ENCODE measurements at regions not wholly inside any gene's neighbourhood (a gene's known extent, or its start where the extent isn't known, plus 50 kb on each side); places are given as distances from the start of the nearest gene placed in this dataset.
A peak's percentile ranks its signal among the peaks of the same experiment; 100 is the strongest.

- no peaks in the 10 kb centered on the region for H3K36me3 Mint-ChIP-seq
- peaks cover 20% of the 10 kb centered on the region for H3K4me1 Mint-ChIP-seq
- TF ChIP-seq, protein P1, sequence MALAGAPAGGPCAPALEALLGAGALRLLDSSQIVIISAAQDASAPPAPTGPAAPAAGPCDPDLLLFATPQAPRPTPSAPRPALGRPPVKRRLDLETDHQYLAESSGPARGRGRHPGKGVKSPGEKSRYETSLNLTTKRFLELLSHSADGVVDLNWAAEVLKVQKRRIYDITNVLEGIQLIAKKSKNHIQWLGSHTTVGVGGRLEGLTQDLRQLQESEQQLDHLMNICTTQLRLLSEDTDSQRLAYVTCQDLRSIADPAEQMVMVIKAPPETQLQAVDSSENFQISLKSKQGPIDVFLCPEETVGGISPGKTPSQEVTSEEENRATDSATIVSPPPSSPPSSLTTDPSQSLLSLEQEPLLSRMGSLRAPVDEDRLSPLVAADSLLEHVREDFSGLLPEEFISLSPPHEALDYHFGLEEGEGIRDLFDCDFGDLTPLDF (CRISPR knock-in tag; IDR thresholded peaks at IDR 0.05): no peak
- TF ChIP-seq ZNF317 (CRISPR knock-in tag; IDR thresholded peaks at IDR 0.05; ENCODE audit: borderline replicate concordance, low read depth): no peak
- no peak for TF ChIP-seq PRRX2 (CRISPR knock-in tag; IDR thresholded peaks at IDR 0.05)
- TF ChIP-seq TEAD4 (CRISPR knock-in tag; IDR thresholded peaks at IDR 0.05): no peak
- TF ChIP-seq OVOL2 (CRISPR knock-in tag; IDR thresholded peaks at IDR 0.05; ENCODE audit: borderline replicate concordance): no peak
- no peak for TF ChIP-seq JUN (CRISPR knock-in tag; IDR thresholded peaks at IDR 0.05)
- no peak for TF ChIP-seq NFATC4 (CRISPR knock-in tag; IDR thresholded peaks at IDR 0.05)
- TF ChIP-seq SP1 (CRISPR knock-in tag; conservative IDR thresholded peaks at IDR 0.05): no peak
- TF ChIP-seq NR2C2 (CRISPR knock-in tag; IDR thresholded peaks at IDR 0.05): no peak
- no peak for TF ChIP-seq NR1H2 (CRISPR knock-in tag; IDR thresholded peaks at IDR 0.05)
- TF ChIP-seq FOXP4 (CRISPR knock-in tag; IDR thresholded peaks at IDR 0.05): no peak
- no peak for TF ChIP-seq E2F5 (CRISPR knock-in tag; IDR thresholded peaks at IDR 0.05)
- TF ChIP-seq ATF3 (CRISPR knock-in tag; conservative IDR thresholded peaks at IDR 0.05): no peak
- TF ChIP-seq SOX15 (CRISPR knock-in tag; IDR thresholded peaks at IDR 0.05): no peak
- ChIA-PET POLR2A (no interaction called here), CTCF (interaction anchor here (0.9 to 4.4 kb wide), 6 partner anchors 18 to 221 kb away, joined by 3 to 30 read pairs (median 4); partner anchors contain the start of genes AOX1 and KCTD18)
- H3K27ac Mint-ChIP-seq: no peak overlapping the region
- ATAC-seq: peak; percentile 35
- no peaks in the 10 kb centered on the region for H3K9me3 Mint-ChIP-seq
- DNase-seq (ENCODE audit: low spot score): no peak
- H3K27me3 Mint-ChIP-seq (ENCODE audit: low read depth): peaks cover 2% of the 10 kb centered on the region; the same call in 1 of the 2 replicates
- H3K4me3 Mint-ChIP-seq: no peak overlapping the region
Observed at GRCh38 chr2:200730960-200731359, 80.8 kb upstream of the BZW1 start.

DNA sequence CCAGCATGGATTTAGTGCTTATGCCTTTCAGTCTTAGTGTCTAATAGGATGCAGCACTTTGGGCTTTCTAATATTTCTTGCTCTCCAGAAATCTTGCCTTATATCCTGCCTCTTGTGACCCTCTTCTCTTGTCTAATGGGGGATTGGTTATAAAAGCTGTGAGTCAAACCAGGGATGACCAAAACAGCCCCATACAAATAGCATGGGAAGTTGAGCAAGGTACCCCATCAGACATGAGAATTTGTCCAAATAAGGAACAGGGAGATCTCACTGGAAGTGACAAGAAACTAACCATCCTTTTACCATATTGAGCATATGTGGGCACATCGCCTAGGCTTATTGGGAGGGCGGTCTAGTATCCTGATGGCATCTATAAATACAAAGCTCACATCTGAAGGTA, 78.8 kb upstream of the BZW1 start:
- TF ChIP-seq ESRRA (CRISPR knock-in tag; IDR thresholded peaks at IDR 0.05; ENCODE audit: borderline replicate concordance) (no peak), GABPB1 (CRISPR knock-in tag; IDR thresholded peaks at IDR 0.05) (no peak)
- Mint-ChIP-seq H3K4me3 (no peak overlapping the region), H3K27me3 (ENCODE audit: low read depth) (no peaks in the 10 kb centered on the region), H3K27ac (no peak overlapping the region), H3K36me3 (no peaks in the 10 kb centered on the region), H3K9me3 (no peaks in the 10 kb centered on the region), H3K4me1 (peaks cover 39% of the 10 kb centered on the region)
- CTCF ChIA-PET: interaction anchor here (4.4 kb wide), 1 partner anchor 20 kb away, joined by 30 read pairs; no protein-coding TSS in a partner anchor
- POLR2A ChIA-PET: no interaction called here
- DNase-seq (ENCODE audit: low spot score) (no peak), ATAC-seq (no peak)

DNA sequence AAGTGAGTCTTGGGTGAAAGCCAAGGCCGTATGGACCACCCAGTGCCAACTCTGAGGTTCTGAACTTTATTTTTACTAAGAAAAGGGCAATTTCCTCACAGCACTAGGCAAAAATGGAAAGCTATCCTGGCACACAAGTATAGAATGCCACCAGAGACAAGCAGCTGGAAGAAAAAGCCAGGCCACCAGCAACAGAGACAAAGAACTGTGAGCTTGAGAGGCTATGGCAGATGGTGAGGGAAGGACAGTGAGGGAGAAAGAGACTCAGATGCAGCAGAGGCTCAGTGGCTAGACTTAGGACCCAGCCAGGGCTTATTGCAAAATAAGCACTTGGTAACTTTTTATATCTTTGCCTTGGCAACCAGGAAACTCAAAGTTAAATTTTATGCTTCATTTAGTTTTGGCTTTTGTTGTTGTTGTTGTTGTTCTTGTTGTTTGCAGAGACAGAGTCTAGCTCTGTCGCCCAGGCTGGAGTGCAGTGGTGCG, 78.0 kb upstream of the BZW1 start:
- peaks cover 39% of the 10 kb centered on the region for H3K4me1 Mint-ChIP-seq
- POLR2A ChIA-PET: no interaction called here
- H3K9me3 Mint-ChIP-seq: no peaks in the 10 kb centered on the region
- no peak overlapping the region for H3K4me3 Mint-ChIP-seq
- ATAC-seq: no peak
- CTCF ChIA-PET: interaction anchor here (0.7 to 4.4 kb wide), 2 partner anchors 21 to 30 kb away, joined by 3 to 30 read pairs; no protein-coding TSS in a partner anchor
- no peak overlapping the region for H3K27ac Mint-ChIP-seq
- no peaks in the 10 kb centered on the region for H3K27me3 Mint-ChIP-seq (ENCODE audit: low read depth)
- DNase-seq (ENCODE audit: low spot score): no peak
- H3K36me3 Mint-ChIP-seq: no peaks in the 10 kb centered on the region
- no peak for TF ChIP-seq IRF1 (CRISPR knock-in tag; IDR thresholded peaks at IDR 0.05)
- TF ChIP-seq, protein P2, sequence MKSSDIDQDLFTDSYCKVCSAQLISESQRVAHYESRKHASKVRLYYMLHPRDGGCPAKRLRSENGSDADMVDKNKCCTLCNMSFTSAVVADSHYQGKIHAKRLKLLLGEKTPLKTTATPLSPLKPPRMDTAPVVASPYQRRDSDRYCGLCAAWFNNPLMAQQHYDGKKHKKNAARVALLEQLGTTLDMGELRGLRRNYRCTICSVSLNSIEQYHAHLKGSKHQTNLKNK (CRISPR knock-in tag; IDR thresholded peaks at IDR 0.05): no peak
- TF ChIP-seq, protein P3, sequence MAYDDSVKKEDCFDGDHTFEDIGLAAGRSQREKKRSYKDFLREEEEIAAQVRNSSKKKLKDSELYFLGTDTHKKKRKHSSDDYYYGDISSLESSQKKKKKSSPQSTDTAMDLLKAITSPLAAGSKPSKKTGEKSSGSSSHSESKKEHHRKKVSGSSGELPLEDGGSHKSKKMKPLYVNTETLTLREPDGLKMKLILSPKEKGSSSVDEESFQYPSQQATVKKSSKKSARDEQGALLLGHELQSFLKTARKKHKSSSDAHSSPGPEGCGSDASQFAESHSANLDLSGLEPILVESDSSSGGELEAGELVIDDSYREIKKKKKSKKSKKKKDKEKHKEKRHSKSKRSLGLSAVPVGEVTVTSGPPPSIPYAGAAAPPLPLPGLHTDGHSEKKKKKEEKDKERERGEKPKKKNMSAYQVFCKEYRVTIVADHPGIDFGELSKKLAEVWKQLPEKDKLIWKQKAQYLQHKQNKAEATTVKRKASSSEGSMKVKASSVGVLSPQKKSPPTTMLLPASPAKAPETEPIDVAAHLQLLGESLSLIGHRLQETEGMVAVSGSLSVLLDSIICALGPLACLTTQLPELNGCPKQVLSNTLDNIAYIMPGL (CRISPR knock-in tag; IDR thresholded peaks at IDR 0.05): no peak
- TF ChIP-seq, protein P4, sequence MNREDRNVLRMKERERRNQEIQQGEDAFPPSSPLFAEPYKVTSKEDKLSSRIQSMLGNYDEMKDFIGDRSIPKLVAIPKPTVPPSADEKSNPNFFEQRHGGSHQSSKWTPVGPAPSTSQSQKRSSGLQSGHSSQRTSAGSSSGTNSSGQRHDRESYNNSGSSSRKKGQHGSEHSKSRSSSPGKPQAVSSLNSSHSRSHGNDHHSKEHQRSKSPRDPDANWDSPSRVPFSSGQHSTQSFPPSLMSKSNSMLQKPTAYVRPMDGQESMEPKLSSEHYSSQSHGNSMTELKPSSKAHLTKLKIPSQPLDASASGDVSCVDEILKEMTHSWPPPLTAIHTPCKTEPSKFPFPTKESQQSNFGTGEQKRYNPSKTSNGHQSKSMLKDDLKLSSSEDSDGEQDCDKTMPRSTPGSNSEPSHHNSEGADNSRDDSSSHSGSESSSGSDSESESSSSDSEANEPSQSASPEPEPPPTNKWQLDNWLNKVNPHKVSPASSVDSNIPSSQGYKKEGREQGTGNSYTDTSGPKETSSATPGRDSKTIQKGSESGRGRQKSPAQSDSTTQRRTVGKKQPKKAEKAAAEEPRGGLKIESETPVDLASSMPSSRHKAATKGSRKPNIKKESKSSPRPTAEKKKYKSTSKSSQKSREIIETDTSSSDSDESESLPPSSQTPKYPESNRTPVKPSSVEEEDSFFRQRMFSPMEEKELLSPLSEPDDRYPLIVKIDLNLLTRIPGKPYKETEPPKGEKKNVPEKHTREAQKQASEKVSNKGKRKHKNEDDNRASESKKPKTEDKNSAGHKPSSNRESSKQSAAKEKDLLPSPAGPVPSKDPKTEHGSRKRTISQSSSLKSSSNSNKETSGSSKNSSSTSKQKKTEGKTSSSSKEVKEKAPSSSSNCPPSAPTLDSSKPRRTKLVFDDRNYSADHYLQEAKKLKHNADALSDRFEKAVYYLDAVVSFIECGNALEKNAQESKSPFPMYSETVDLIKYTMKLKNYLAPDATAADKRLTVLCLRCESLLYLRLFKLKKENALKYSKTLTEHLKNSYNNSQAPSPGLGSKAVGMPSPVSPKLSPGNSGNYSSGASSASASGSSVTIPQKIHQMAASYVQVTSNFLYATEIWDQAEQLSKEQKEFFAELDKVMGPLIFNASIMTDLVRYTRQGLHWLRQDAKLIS (CRISPR knock-in tag; IDR thresholded peaks at IDR 0.05; ENCODE audit: borderline replicate concordance): no peak

Measured in WTC11 (cell line).